ENCODE measurements at regions not wholly inside any gene's neighbourhood (a gene's known extent, or its start where the extent isn't known, plus 50 kb on each side); places are given as distances from the start of the nearest gene placed in this dataset.

DNA sequence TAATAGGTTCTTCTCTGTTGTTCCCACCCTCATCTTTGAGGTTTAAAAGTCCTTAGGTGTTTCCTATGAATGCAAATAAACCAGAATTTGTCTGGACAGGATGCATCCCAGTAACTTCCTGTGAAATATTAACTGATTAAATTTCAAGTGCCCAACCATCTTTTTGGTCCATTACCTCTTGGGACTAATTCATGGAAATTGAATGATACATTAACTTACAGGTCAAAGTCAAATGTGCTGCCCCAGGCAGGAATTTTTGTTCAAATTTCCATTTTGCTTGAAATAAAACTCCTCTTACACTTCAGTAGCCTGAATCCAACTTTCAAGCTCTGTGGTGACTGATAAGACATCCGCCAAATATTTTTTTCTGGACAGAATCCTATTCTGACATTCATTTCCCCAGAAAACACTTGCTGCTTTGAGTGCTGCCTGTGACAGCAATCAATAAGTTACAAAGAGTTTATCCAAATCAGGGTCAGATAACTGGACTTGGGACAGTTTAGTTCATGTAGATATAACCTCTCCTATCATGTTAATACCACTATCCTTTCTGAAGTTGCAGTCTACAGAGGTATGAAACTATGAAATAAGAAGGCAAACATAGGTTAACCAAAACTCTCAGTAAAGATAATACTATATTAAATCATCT, 383.5 kb downstream of the POM121L12 start (continued):
- TF ChIP-seq, protein P1, sequence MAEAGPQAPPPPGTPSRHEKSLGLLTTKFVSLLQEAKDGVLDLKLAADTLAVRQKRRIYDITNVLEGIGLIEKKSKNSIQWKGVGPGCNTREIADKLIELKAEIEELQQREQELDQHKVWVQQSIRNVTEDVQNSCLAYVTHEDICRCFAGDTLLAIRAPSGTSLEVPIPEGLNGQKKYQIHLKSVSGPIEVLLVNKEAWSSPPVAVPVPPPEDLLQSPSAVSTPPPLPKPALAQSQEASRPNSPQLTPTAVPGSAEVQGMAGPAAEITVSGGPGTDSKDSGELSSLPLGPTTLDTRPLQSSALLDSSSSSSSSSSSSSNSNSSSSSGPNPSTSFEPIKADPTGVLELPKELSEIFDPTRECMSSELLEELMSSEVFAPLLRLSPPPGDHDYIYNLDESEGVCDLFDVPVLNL (CRISPR knock-in tag; IDR thresholded peaks at IDR 0.05; ENCODE audit: borderline replicate concordance, low read depth) = no peak
- TF ChIP-seq, protein P2, sequence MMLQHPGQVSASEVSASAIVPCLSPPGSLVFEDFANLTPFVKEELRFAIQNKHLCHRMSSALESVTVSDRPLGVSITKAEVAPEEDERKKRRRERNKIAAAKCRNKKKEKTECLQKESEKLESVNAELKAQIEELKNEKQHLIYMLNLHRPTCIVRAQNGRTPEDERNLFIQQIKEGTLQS (CRISPR knock-in tag; conservative IDR thresholded peaks at IDR 0.05) = no peak
- TF ChIP-seq ELF4 (CRISPR knock-in tag; IDR thresholded peaks at IDR 0.05; ENCODE audit: low read depth) = no peak
- TF ChIP-seq CBFB (CRISPR knock-in tag; IDR thresholded peaks at IDR 0.05; ENCODE audit: low read depth) = no peak

DNA sequence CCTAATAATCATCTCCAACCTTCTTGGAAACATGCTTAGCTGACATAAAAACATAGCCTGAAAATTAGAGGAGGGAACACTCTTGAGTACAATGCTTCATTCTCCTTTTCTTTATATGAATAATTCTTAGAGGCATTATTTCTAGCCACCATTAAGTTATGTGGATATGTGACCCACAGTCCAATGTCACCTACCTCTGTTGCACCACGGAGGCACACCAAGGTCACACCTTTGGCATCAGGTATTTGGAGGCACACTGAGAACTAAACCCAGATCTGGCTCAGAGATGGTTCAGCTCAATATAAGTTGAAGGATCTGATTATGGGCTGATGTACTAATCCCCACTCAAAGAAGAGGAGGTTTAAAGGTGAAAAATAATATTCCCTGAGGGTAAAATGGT, 385.1 kb downstream of the POM121L12 start:
- no peak overlapping the region for H3K4me3 Mint-ChIP-seq
- ChIA-PET CTCF (no interaction called here), POLR2A (no interaction called here)
- DNase-seq (ENCODE audit: low spot score) (no peak), ATAC-seq (no peak)
- peaks cover 3% of the 10 kb centered on the region; the same call in 1 of the 2 replicates for H3K4me1 Mint-ChIP-seq
- H3K9me3 Mint-ChIP-seq = peaks cover 32% of the 10 kb centered on the region
- H3K36me3 Mint-ChIP-seq = peaks cover 8% of the 10 kb centered on the region; the same call in 1 of the 2 replicates
- no peaks in the 10 kb centered on the region for H3K27me3 Mint-ChIP-seq (ENCODE audit: low read depth)
- no peak overlapping the region for H3K27ac Mint-ChIP-seq
- TF ChIP-seq CBFB (CRISPR knock-in tag; IDR thresholded peaks at IDR 0.05; ENCODE audit: low read depth) (no peak), MYBL2 (CRISPR knock-in tag; IDR thresholded peaks at IDR 0.05) (no peak), OVOL2 (CRISPR knock-in tag; IDR thresholded peaks at IDR 0.05; ENCODE audit: borderline replicate concordance) (no peak), ESRRA (CRISPR knock-in tag; IDR thresholded peaks at IDR 0.05; ENCODE audit: borderline replicate concordance) (no peak), SP1 (CRISPR knock-in tag; conservative IDR thresholded peaks at IDR 0.05) (no peak), HMGA2 (CRISPR knock-in tag; IDR thresholded peaks at IDR 0.05) (no peak), FOXK1 (CRISPR knock-in tag; IDR thresholded peaks at IDR 0.05) (no peak), ZBTB21 (CRISPR knock-in tag; IDR thresholded peaks at IDR 0.05; ENCODE audit: borderline replicate concordance) (no peak), TEAD1 (CRISPR knock-in tag; IDR thresholded peaks at IDR 0.05) (no peak), NFE2L1 (CRISPR knock-in tag; IDR thresholded peaks at IDR 0.05) (no peak), ZNF416 (CRISPR knock-in tag; IDR thresholded peaks at IDR 0.05) (no peak), SMAD4 (CRISPR knock-in tag; IDR thresholded peaks at IDR 0.05) (no peak)
- TF ChIP-seq, protein P1 (CRISPR knock-in tag; IDR thresholded peaks at IDR 0.05; ENCODE audit: borderline replicate concordance, low read depth) = no peak
- TF ChIP-seq, protein P3, sequence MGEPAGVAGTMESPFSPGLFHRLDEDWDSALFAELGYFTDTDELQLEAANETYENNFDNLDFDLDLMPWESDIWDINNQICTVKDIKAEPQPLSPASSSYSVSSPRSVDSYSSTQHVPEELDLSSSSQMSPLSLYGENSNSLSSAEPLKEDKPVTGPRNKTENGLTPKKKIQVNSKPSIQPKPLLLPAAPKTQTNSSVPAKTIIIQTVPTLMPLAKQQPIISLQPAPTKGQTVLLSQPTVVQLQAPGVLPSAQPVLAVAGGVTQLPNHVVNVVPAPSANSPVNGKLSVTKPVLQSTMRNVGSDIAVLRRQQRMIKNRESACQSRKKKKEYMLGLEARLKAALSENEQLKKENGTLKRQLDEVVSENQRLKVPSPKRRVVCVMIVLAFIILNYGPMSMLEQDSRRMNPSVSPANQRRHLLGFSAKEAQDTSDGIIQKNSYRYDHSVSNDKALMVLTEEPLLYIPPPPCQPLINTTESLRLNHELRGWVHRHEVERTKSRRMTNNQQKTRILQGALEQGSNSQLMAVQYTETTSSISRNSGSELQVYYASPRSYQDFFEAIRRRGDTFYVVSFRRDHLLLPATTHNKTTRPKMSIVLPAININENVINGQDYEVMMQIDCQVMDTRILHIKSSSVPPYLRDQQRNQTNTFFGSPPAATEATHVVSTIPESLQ (CRISPR knock-in tag; IDR thresholded peaks at IDR 0.05) = no peak
- TF ChIP-seq, protein P4, sequence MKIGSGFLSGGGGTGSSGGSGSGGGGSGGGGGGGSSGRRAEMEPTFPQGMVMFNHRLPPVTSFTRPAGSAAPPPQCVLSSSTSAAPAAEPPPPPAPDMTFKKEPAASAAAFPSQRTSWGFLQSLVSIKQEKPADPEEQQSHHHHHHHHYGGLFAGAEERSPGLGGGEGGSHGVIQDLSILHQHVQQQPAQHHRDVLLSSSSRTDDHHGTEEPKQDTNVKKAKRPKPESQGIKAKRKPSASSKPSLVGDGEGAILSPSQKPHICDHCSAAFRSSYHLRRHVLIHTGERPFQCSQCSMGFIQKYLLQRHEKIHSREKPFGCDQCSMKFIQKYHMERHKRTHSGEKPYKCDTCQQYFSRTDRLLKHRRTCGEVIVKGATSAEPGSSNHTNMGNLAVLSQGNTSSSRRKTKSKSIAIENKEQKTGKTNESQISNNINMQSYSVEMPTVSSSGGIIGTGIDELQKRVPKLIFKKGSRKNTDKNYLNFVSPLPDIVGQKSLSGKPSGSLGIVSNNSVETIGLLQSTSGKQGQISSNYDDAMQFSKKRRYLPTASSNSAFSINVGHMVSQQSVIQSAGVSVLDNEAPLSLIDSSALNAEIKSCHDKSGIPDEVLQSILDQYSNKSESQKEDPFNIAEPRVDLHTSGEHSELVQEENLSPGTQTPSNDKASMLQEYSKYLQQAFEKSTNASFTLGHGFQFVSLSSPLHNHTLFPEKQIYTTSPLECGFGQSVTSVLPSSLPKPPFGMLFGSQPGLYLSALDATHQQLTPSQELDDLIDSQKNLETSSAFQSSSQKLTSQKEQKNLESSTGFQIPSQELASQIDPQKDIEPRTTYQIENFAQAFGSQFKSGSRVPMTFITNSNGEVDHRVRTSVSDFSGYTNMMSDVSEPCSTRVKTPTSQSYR (CRISPR knock-in tag; IDR thresholded peaks at IDR 0.05) = no peak
- TF ChIP-seq, protein P5, sequence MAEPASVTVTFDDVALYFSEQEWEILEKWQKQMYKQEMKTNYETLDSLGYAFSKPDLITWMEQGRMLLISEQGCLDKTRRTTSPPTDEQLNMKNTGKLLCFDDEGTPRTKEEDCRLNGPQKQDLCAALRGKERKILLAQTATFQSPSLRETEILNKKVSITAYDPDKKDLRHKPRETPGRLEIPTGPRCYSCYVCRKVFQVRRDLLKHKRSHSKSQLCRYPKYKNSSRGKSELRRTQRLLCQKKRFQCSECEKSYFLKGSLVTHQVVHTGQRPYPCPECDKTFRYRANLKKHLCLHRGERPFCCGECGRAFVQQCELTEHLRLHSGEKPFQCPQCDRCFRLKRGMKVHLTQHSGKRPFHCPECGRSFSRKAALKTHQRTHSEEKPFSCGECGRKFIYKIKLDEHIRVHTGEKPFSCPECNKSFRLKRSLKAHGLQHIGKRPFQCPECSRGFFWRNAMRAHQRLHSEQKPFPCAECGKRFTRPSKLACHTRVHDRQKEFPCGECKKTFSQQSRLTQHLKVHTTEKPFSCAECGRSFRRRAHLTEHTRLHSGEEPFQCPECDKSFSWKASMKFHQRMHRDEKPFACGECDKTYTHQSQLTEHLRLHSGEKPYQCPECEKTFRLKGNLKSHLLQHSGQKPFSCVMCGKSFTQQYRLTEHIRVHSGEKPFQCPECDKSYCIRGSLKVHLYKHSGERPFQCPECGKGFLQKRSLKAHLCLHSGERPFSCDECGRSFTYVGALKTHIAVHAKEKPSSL (CRISPR knock-in tag; conservative IDR thresholded peaks at IDR 0.05) = no peak
- TF ChIP-seq, protein P6, sequence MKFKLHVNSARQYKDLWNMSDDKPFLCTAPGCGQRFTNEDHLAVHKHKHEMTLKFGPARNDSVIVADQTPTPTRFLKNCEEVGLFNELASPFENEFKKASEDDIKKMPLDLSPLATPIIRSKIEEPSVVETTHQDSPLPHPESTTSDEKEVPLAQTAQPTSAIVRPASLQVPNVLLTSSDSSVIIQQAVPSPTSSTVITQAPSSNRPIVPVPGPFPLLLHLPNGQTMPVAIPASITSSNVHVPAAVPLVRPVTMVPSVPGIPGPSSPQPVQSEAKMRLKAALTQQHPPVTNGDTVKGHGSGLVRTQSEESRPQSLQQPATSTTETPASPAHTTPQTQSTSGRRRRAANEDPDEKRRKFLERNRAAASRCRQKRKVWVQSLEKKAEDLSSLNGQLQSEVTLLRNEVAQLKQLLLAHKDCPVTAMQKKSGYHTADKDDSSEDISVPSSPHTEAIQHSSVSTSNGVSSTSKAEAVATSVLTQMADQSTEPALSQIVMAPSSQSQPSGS (CRISPR knock-in tag; IDR thresholded peaks at IDR 0.05; ENCODE audit: borderline replicate concordance, low read depth) = no peak
- TF ChIP-seq, protein P7, sequence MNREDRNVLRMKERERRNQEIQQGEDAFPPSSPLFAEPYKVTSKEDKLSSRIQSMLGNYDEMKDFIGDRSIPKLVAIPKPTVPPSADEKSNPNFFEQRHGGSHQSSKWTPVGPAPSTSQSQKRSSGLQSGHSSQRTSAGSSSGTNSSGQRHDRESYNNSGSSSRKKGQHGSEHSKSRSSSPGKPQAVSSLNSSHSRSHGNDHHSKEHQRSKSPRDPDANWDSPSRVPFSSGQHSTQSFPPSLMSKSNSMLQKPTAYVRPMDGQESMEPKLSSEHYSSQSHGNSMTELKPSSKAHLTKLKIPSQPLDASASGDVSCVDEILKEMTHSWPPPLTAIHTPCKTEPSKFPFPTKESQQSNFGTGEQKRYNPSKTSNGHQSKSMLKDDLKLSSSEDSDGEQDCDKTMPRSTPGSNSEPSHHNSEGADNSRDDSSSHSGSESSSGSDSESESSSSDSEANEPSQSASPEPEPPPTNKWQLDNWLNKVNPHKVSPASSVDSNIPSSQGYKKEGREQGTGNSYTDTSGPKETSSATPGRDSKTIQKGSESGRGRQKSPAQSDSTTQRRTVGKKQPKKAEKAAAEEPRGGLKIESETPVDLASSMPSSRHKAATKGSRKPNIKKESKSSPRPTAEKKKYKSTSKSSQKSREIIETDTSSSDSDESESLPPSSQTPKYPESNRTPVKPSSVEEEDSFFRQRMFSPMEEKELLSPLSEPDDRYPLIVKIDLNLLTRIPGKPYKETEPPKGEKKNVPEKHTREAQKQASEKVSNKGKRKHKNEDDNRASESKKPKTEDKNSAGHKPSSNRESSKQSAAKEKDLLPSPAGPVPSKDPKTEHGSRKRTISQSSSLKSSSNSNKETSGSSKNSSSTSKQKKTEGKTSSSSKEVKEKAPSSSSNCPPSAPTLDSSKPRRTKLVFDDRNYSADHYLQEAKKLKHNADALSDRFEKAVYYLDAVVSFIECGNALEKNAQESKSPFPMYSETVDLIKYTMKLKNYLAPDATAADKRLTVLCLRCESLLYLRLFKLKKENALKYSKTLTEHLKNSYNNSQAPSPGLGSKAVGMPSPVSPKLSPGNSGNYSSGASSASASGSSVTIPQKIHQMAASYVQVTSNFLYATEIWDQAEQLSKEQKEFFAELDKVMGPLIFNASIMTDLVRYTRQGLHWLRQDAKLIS (CRISPR knock-in tag; IDR thresholded peaks at IDR 0.05; ENCODE audit: borderline replicate concordance) = no peak

All from WTC11 (cell line).